Fibroblast of pulmonary artery (primary cell): ENCODE measurements at regions not wholly inside any gene's neighbourhood (a gene's known extent, or its start where the extent isn't known, plus 50 kb on each side); places are given as distances from the start of the nearest gene placed in this dataset.
A peak's percentile ranks its signal among the peaks of the same experiment; 100 is the strongest.

ENCODE experiments used
- DNase-seq: peaks from one replicate; pipeline ENCODE4 v3.0.0-alpha.2; 2010; ENCODE audit warnings: low read depth
- H3K4me3 ChIP-seq: replicated peaks from 2 replicates; pipeline ENCODE4 v1.5.1; 2011; ENCODE audit warnings: low read depth, mild to moderate bottlenecking, control low read depth, low read length, moderate library complexity
- TF ChIP-seq, protein P1 (sequence below): IDR thresholded peaks from 2 replicates; pipeline ENCODE4 v1.5.1; 2011; ENCODE audit warnings: mild to moderate bottlenecking, control low read depth, low read length, inconsistent platforms; ENCODE audit errors: missing control alignments

DNA sequence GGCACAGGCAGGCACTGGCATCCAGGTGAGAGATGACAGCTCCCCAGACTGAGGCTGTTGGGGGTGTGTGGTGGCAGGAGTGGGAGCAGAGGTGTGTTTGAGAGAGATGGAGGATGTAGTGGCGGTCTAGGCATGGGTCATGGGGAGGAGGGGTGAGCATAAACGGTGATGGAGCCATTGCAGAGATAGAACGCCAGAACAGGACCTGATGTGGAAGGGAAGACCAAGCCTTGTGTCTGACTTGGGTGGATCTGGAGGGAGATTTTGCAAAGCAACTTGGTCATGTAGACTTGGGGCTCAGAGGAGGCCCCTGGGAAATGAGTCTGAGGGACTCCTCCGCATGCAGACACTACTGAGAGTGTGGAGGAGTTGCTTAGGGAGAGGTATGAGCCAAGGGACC is 50.0 kb upstream of the CLDN5 start:
- no peak overlapping the region for H3K4me3 ChIP-seq
- TF ChIP-seq, protein P1, sequence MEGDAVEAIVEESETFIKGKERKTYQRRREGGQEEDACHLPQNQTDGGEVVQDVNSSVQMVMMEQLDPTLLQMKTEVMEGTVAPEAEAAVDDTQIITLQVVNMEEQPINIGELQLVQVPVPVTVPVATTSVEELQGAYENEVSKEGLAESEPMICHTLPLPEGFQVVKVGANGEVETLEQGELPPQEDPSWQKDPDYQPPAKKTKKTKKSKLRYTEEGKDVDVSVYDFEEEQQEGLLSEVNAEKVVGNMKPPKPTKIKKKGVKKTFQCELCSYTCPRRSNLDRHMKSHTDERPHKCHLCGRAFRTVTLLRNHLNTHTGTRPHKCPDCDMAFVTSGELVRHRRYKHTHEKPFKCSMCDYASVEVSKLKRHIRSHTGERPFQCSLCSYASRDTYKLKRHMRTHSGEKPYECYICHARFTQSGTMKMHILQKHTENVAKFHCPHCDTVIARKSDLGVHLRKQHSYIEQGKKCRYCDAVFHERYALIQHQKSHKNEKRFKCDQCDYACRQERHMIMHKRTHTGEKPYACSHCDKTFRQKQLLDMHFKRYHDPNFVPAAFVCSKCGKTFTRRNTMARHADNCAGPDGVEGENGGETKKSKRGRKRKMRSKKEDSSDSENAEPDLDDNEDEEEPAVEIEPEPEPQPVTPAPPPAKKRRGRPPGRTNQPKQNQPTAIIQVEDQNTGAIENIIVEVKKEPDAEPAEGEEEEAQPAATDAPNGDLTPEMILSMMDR = no peak
- DNase-seq = no peak

DNA sequence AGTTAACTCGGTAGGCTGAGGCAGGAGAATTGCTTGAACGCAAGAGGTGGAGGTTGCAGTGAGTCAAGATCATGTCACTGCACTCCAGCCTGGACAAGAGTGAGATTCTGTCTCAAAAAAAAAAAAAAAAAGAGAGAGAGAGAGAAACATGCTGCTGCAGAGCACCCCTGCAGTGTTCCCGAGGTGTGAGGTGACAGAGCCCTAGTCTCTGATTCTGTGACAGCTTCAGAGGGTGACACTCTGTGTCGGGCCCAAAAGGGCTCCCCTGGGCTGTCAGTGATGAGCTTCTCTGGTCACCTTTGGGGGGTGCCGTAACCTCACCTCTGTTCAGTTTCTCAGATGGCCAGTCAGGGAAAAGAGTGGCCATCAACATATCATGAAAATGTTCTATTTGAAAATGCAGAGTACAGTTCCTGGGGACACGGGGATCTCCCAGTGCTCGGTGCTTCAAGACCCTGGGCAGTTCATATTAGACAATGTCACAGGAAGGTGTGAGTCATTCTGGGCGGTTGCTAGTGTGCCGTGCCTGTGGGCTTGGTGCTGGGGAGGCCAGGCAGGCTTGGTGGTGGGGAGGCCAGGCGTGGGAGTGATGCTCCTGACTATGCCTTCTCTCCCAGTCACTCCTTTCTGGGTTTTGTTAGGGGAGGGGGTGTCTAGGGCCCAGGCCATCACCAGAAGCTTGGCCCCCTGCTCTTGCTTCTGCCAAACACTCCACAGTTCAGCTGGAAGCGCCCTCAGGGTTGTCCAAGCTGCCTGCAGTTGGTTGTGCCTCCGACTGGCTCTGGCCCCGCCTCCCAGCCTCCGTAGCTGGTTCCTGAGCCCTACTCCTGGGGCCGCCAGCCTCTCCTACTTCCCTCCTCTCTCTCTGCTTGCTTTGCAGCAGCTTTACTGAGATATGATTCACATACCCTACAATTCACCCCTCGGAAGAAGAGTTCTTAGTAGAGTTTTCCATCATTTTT is 52.5 kb upstream of the CLDN5 start:
- TF ChIP-seq, protein P1 = no peak
- no peak overlapping the region for H3K4me3 ChIP-seq
- peak; percentile 82 for DNase-seq

DNA sequence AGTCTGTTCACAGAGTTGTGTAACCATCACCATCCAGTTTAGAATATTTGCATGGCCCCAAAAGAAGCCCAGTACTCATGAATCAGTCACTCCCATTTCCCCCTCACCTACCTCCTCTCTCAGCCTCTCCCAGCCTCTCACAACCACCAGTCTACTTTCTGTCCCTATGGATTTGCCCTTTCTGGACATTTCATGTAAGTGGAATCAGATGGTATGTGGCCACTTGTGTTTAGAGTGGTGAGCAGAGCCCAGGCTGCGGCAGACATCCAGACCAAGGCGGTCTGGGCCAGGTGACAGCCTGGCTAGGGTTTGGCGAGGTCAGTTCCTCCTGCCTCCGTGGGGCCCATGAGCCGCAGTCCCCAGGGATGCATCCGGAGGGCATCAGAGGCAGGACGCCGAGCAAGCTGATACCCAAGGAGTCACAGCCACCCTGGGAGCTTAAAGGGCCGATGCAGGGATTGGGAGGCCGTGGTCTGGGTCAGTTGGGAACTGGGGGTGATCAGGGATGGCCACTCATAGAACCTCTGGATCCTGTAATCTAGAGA is 53.3 kb upstream of the CLDN5 start:
- H3K4me3 ChIP-seq = no peak overlapping the region
- TF ChIP-seq, protein P1 = no peak
- no peak for DNase-seq

DNA sequence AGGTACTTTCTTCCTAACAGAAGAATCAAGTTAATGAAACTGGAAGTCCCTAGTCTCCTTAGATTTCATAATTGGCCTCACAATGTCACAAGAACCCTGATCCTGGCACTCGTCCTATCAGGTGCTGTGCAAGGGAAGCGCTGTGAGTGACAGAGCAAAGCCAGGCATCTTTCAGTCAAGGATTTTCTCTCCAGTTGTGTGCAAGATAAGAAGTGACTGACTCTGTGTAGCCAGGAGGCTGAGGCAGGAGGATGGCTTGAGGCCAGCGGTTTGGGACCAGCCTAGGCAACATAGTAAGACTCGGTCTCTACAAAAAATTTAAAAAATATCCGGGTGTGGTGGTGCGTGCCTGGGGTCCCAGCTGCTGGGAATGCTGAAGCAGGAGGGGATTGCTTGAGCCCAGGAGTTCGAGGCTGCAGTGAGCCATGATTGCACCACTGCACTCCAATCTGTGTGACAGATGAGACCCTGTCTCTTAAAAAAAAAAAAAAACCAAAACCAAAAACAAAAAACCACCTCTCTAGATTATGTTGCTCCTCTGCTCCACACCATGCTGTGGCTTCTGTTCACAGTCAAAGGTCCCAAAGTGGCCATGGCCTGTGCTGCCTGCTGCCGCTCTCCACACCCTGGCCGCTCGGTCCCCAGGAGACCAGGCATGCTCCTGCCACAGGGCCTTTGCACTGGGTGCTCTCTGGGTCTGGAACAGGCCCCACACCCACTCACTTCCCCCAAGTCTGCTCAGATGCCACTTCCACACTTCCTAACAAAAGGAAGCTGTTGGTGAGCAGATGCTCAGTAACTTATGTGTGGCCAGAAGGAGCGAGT is 54.2 kb upstream of the CLDN5 start:
- no peak overlapping the region for H3K4me3 ChIP-seq
- no peak for DNase-seq
- TF ChIP-seq, protein P1 = no peak

DNA sequence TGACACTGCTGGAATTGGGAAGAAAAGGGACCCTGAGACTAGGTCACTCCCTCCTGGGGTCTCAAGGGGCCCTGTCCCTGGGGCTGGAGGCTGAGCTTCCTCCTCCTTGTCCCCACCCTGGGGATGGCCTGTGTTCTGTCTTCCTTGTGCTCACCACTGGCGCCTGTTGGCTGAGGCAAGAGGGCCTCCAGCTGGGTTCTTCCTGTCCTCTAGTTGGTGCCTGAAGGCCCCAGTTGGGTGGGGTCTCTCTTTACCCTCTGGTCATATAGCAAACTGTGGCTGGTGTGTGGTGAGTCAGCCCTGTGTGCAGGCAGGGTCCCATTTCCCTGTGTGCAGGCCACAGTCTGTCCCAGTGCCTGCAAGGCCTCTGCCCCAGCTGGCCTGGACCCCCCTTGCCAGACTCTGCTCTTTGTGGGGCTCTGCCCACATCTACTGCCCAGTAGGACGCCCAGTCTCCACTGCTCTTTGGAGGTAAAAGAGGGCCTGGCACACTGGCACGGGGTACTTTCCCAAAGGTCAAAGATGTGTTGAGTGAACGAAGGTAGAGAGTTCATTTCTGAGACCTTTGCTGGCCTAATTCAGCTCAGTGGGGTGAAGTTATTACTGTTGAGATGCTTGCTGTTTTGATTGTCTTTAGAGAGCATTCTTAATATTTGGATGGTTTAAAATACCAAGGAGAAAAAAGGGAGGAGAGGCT is 55.1 kb upstream of the CLDN5 start:
- TF ChIP-seq, protein P1 = no peak
- no peak for DNase-seq
- H3K4me3 ChIP-seq = no peak overlapping the region

DNA sequence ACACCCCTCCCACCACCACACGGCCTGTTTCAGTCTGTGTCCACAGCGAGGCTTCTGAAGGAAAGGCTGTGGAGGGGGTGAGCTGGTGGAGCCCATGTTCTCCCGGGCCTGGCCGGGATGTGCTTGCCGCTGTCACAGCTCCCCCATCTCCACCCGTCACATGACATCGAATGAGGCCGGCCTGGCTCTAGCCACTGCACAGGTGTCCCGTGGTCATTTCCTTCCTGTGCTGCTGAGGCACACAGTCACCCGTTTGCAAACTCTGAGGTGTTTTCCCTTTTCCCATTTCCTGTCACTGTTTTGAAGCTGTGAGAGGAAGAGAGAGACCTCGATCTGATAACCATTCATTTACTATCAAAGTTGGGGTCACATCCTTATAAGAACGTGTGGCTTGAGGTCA is 55.7 kb upstream of the CLDN5 start:
- TF ChIP-seq, protein P1 = no peak
- DNase-seq = no peak
- H3K4me3 ChIP-seq = no peak overlapping the region
